Esophagus muscularis mucosa (tissue), 2 donors: ENCODE measurements at regions not wholly inside any gene's neighbourhood (a gene's known extent, or its start where the extent isn't known, plus 50 kb on each side); places are given as distances from the start of the nearest gene placed in this dataset.

Experiments used
- POLR2A ChIP-seq: fragments of 450-650 bp; IDR thresholded peaks from one replicate; pipeline ENCODE4 v1.6.1; 2017; ENCODE audit warnings: antibody characterized with exemption, moderate library complexity, mild to moderate bottlenecking, low read depth
- POLR2AphosphoS5 ChIP-seq, 2 donors: sonication (generic); formaldehyde crosslinking; IDR thresholded peaks; one replicate each; pipeline ENCODE4 v1.6.1; 2017; ENCODE audit warnings: antibody characterized with exemption in 2 of 2

GRCh38 chr4:62548765-62549164 is 1348.6 kb downstream of the ADGRL3 start:
- TF ChIP-seq POLR2A (no peak), POLR2AphosphoS5 (IDR thresholded peaks at IDR 0.05) (no peak)
